ENCODE measurements at regions not wholly inside any gene's neighbourhood (a gene's known extent, or its start where the extent isn't known, plus 50 kb on each side); places are given as distances from the start of the nearest gene placed in this dataset.

- TF ChIP-seq CTCF (IDR thresholded peaks at IDR 0.05) = no peak
- no peak for TF ChIP-seq POLR2AphosphoS5 (IDR thresholded peaks at IDR 0.05)
- TF ChIP-seq POLR2A (IDR thresholded peaks at IDR 0.05) = no peak
- no peak for TF ChIP-seq EP300 (IDR thresholded peaks at IDR 0.05)
These were observed 443.7 kb downstream of the DSEL start for GRCh38 chr18:67072791-67073190.
